ENCODE measurements at regions not wholly inside any gene's neighbourhood (a gene's known extent, or its start where the extent isn't known, plus 50 kb on each side); places are given as distances from the start of the nearest gene placed in this dataset.

- no peak overlapping the region for H3K4me3 ChIP-seq (ENCODE audit: low read depth in 2 of 2, low read length in 1 of 2)
- TF ChIP-seq EZH2phosphoT487 (IDR thresholded peaks at IDR 0.05; ENCODE audit: borderline replicate concordance, low read depth) (no peak), IRF3 (IDR thresholded peaks at IDR 0.05; ENCODE audit: low read depth, low read length) (no peak), MEF2A (IDR thresholded peaks at IDR 0.05; ENCODE audit: borderline replicate concordance, low read depth) (no peak), FOSL2 (IDR thresholded peaks at IDR 0.05; ENCODE audit: borderline replicate concordance, low read depth) (no peak), RAD21 (IDR thresholded peaks at IDR 0.05; ENCODE audit: low read length) (no peak), YY1 (IDR thresholded peaks at IDR 0.05; ENCODE audit: low read depth) (no peak), TAF1 (IDR thresholded peaks at IDR 0.05; ENCODE audit: borderline replicate concordance, low read depth, low read length) (no peak), USF2 (IDR thresholded peaks at IDR 0.05; ENCODE audit: borderline replicate concordance, low read depth, low read length) (no peak), GABPA (IDR thresholded peaks at IDR 0.05; ENCODE audit: low read depth) (no peak), MXI1 (IDR thresholded peaks at IDR 0.05; ENCODE audit: low read depth, low read length) (no peak), PBX3 (IDR thresholded peaks at IDR 0.05) (no peak), CHD2 (IDR thresholded peaks at IDR 0.05; ENCODE audit: low read length, partially characterized antibody) (no peak), NFIC (IDR thresholded peaks at IDR 0.05; ENCODE audit: borderline replicate concordance) (no peak), NRF1 (IDR thresholded peaks at IDR 0.05; ENCODE audit: low read depth, low read length) (no peak), USF1 (IDR thresholded peaks at IDR 0.05; ENCODE audit: borderline replicate concordance, low read depth) (no peak), JUND (IDR thresholded peaks at IDR 0.05) (no peak), SIN3A (IDR thresholded peaks at IDR 0.05; ENCODE audit: borderline replicate concordance, low read depth, low read length) (no peak), RXRA (IDR thresholded peaks at IDR 0.05; ENCODE audit: borderline replicate concordance, low read depth) (no peak), FOXJ3 (CRISPR knock-in tag; IDR thresholded peaks at IDR 0.05) (no peak)
- no peak overlapping the region for H3K27ac ChIP-seq (ENCODE audit: low read depth in 2 of 2, low read length in 1 of 2)
- ChIA-PET CTCF (interaction anchor here (1.1 to 1.4 kb wide), 3 partner anchors 10 to 108 kb away, joined by 3 to 5 read pairs (median 3); no protein-coding TSS in a partner anchor), POLR2A (no interaction called here)
- no peaks in the 10 kb centered on the region for H3K9me2 ChIP-seq
- H3F3A ChIP-seq (replicated peaks; ENCODE audit: insufficient read depth): peaks cover under 1% of the 10 kb centered on the region
- H3K27me3 ChIP-seq (ENCODE audit: insufficient read depth): no peaks in the 10 kb centered on the region
- H3K79me2 ChIP-seq (ENCODE audit: insufficient read depth): no peaks in the 10 kb centered on the region
- no peaks in the 10 kb centered on the region for H3K9me3 ChIP-seq
- 86% methylated on average over 2 of the region's 3 CpGs for WGBS (ENCODE audit: low lambda C conversion rate)
- DNase-seq: no peak
- no peaks in the 10 kb centered on the region for H4K20me1 ChIP-seq (ENCODE audit: insufficient read depth)
- H3K9ac ChIP-seq: no peak overlapping the region
- H3K4me2 ChIP-seq: no peak overlapping the region
- H3K4me1 ChIP-seq (ENCODE audit: control insufficient read depth in 1 of 2, insufficient read depth in 2 of 2, low read depth in 1 of 2, low read length in 1 of 2): peaks cover 0 to 5% of the 10 kb centered on the region in 2 experiments; a peak in 2 of 4 replicates
- no peak overlapping the region for H2AFZ ChIP-seq (ENCODE audit: low read depth)
- H3K36me3 ChIP-seq (replicated peaks in 1 of 2; ENCODE audit: control insufficient read depth in 1 of 2, insufficient read depth in 2 of 2, low read length in 1 of 2): no peaks in the 10 kb centered on the region
Measured at GRCh38 chr2:64262816-64263215, 118.6 kb upstream of the PELI1 start.

All from SK-N-SH (cell line).